ENCODE measurements at regions not wholly inside any gene's neighbourhood (a gene's known extent, or its start where the extent isn't known, plus 50 kb on each side); places are given as distances from the start of the nearest gene placed in this dataset.

GRCh38 chr11:134760957-134761356 is 348.9 kb upstream of the B3GAT1 start:
- Histone ChIP-seq H3K4me3 (no peak overlapping the region), H3K27ac (no peak overlapping the region), H3K4me1 (no peaks in the 10 kb centered on the region), H3K9me3 (no peaks in the 10 kb centered on the region), H3K27me3 (no peaks in the 10 kb centered on the region), H3K36me3 (no peaks in the 10 kb centered on the region)
- intact Hi-C loops (cut with DNase I; ENCODE audit: low total_unique reads) (no loop called here), in situ Hi-C loops (cut with MboI; ENCODE audit: low pct_ligation_motif_present in 1 of 4, low pct_unique_long_range_greater_than_20kb in 1 of 4, low sequenced_read_pairs in 3 of 4) (no loop called here)
- TF ChIP-seq EP300 (IDR thresholded peaks at IDR 0.05; ENCODE audit: low read depth) (no peak), CTCF (IDR thresholded peaks at IDR 0.05) (no peak), POLR2A (IDR thresholded peaks at IDR 0.05) (no peak), POLR2AphosphoS5 (IDR thresholded peaks at IDR 0.05) (no peak)
- DNase-seq = no peak
- 90% methylated on average over 3 of the region's 3 CpGs; no CpG with 5 or more reads in 1 of the 2 donors for WGBS, 2 donors (ENCODE audit: low coverage in 1 of 2)

- Histone ChIP-seq H3K36me3 (no peaks in the 10 kb centered on the region), H3K4me1 (no peaks in the 10 kb centered on the region), H3K9me3 (no peaks in the 10 kb centered on the region), H3K27ac (no peak overlapping the region), H3K27me3 (no peaks in the 10 kb centered on the region), H3K4me3 (no peak overlapping the region)
- in situ Hi-C loops (cut with MboI; ENCODE audit: low pct_ligation_motif_present in 1 of 4, low pct_unique_long_range_greater_than_20kb in 1 of 4, low sequenced_read_pairs in 3 of 4) (no loop called here), intact Hi-C loops (cut with DNase I; ENCODE audit: low total_unique reads) (no loop called here)
- no peak for TF ChIP-seq POLR2AphosphoS5 (IDR thresholded peaks at IDR 0.05)
- TF ChIP-seq CTCF (IDR thresholded peaks at IDR 0.05) = no peak
- TF ChIP-seq EP300 (IDR thresholded peaks at IDR 0.05; ENCODE audit: low read depth) = no peak
- no peak for TF ChIP-seq POLR2A (IDR thresholded peaks at IDR 0.05)
- 75 to 86% methylated on average over 2 to 12 of the region's 12 CpGs for WGBS, 2 donors (ENCODE audit: low coverage in 1 of 2)
- DNase-seq = no peak
Observed at GRCh38 chr11:134760299-134760698, 348.3 kb upstream of the B3GAT1 start.

GRCh38 chr11:134759855-134760254 is 347.8 kb upstream of the B3GAT1 start:
- no peak overlapping the region for H3K27ac ChIP-seq
- no peak overlapping the region for H3K4me3 ChIP-seq
- in situ Hi-C loops (cut with MboI; ENCODE audit: low pct_ligation_motif_present in 1 of 4, low pct_unique_long_range_greater_than_20kb in 1 of 4, low sequenced_read_pairs in 3 of 4) (no loop called here), intact Hi-C loops (cut with DNase I; ENCODE audit: low total_unique reads) (no loop called here)
- no peak for DNase-seq
- 63% methylated on average over 11 of the region's 11 CpGs; no CpG with 5 or more reads in 1 of the 2 donors for WGBS, 2 donors (ENCODE audit: low coverage in 1 of 2)
- no peaks in the 10 kb centered on the region for H3K9me3 ChIP-seq
- no peak for TF ChIP-seq EP300 (IDR thresholded peaks at IDR 0.05; ENCODE audit: low read depth)
- TF ChIP-seq POLR2A (IDR thresholded peaks at IDR 0.05) = no peak
- no peak for TF ChIP-seq POLR2AphosphoS5 (IDR thresholded peaks at IDR 0.05)
- no peak for TF ChIP-seq CTCF (IDR thresholded peaks at IDR 0.05)
- H3K27me3 ChIP-seq = no peaks in the 10 kb centered on the region
- H3K36me3 ChIP-seq = no peaks in the 10 kb centered on the region
- no peaks in the 10 kb centered on the region for H3K4me1 ChIP-seq

- intact Hi-C loops (cut with DNase I; ENCODE audit: low total_unique reads) = no loop called here
- in situ Hi-C loops (cut with MboI; ENCODE audit: low pct_ligation_motif_present in 1 of 4, low pct_unique_long_range_greater_than_20kb in 1 of 4, low sequenced_read_pairs in 3 of 4) = no loop called here
- Histone ChIP-seq H3K9me3 (no peaks in the 10 kb centered on the region), H3K36me3 (no peaks in the 10 kb centered on the region), H3K27me3 (no peaks in the 10 kb centered on the region), H3K4me3 (no peak overlapping the region), H3K4me1 (no peaks in the 10 kb centered on the region), H3K27ac (no peak overlapping the region)
- no peak for DNase-seq
- 52 to 64% methylated on average over 5 to 10 of the region's 11 CpGs for WGBS, 2 donors (ENCODE audit: low coverage in 1 of 2)
- TF ChIP-seq POLR2AphosphoS5 (IDR thresholded peaks at IDR 0.05) = no peak
- no peak for TF ChIP-seq CTCF (IDR thresholded peaks at IDR 0.05)
- no peak for TF ChIP-seq EP300 (IDR thresholded peaks at IDR 0.05; ENCODE audit: low read depth)
- no peak for TF ChIP-seq POLR2A (IDR thresholded peaks at IDR 0.05)
Observed at GRCh38 chr11:134759274-134759673, 347.2 kb upstream of the B3GAT1 start.
